ENCODE measurements at regions not wholly inside any gene's neighbourhood (a gene's known extent, or its start where the extent isn't known, plus 50 kb on each side); places are given as distances from the start of the nearest gene placed in this dataset.

DNA sequence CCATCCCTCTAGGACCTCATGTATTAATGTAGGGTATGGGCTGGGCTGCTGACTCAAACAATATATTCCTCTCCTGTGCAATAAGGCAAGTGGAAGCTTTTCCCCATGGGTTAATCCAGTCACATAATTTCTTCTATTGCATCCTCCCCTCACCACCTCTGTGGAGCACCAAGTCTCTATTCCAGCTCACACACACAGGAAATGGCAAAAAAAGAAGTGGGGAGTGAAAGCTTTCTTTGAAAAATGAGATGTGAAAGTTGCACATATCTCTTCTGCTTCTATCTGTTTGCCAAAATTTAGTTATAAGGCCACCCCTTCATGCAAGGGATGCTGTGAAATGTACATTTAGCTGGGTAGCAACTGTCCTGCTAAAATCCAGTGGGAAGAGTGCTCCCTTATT lies 121.3 kb downstream of the CDC42EP3 start:
- no peak for DNase-seq

DNA sequence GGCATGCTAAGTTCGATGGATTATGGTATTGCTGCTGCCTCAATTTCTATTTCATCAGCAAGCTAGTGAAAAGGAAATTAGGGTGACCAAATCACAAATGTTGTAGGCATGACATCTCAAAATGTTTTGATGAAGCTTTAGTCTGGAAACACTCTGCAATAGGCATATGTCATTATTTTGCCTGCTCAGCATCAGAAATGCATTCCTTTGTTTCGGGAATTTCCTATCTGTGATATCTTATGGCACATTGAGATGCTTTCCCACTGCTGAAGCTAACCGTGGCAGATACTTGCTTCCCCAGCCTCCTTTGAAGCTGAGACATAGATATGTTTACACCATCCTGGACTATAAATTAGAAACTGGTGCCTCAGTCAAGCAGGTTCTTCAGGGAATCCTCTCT lies 119.7 kb downstream of the CDC42EP3 start:
- DNase-seq: no peak

DNA sequence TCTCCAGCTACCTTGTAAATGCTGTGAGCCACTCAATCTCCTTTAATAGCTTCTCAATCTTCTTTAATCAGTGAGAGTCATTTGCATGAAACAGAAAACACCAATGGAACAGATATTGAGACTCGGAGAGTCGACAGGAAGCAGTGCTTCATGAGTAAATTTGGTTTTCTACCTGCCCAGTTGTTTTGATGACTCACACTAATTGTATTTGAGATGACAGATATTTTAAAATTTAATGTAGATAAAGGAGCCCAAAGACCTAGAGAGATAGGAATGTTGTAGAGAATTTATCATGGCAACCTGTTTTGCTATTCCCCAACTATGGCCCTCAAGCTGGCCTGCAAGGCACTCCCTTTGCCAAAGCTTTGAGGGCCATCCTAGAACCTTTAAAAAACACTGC lies 119.1 kb downstream of the CDC42EP3 start:
- no peak for DNase-seq

DNA sequence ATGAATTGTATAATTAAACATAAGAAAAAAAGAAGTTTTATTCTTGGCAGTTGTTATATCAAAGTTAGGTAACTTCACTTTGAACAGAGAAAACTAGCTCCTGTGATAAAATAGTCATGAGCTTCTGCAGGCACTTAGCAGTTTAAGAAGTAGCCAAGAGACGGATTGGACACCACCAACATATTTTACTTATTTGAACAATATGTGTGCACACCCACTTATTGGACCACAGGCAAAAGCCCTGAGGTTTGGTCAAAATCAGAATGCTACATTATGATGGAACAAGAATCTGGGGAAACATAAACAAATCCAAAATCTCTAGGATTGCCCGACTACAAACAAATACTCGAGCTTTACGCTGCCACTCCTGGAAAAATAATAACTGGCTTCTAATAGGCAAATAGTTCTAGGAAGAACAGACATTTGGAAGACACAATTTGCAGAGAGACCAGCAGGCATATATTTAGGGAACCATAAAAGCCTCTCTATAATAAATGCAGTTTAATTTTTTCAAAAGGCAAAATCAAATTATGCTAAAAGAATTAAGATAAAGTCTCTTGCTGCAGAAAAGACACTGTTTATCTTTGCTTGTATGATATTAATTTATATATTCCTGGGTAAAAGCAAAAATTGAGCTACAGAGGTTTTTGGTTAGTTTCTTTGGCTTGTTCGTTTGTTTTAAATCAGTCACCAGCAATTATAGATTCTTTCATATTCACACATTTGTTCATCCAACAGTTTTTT lies 117.9 kb downstream of the CDC42EP3 start:
- no peak for DNase-seq

DNA sequence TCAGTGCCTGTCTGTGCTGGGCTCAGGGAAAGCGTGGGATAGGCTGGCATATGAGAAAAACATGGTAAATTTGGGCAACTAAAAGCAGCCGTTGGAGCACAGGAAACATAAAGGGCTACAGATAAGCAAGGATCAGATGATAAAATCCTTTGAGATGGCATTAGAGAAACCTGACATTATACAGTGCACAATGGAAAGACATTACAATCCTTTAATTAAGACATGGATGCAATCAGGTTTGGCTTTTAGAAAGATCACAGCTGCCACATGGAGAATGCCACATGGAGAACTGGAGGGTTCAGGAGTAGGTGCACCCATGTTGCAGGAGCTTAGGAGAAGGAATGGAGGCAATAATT lies 117.3 kb downstream of the CDC42EP3 start:
- DNase-seq: peak in 1 of 2 experiments; percentile 37

DNA sequence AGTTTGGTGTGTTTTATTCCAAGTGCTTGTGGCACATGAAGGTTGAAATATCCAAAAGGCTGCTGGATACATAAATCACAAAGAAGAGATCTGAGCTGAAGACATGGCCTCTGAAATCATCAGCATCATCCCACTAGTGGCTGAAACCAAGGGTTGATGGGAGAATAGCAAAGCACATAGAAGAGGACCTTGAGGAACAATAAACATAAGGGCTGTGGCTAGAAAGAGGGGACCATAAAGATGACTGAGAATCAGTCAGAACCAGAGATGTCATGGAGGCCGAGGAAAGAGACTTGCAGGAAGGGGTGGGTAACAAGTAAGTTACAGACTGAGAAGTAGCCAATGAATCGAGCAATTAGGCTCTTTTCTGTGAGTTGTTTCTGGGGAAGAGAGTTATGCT lies 116.8 kb downstream of the CDC42EP3 start:
- no peak for DNase-seq

DNA sequence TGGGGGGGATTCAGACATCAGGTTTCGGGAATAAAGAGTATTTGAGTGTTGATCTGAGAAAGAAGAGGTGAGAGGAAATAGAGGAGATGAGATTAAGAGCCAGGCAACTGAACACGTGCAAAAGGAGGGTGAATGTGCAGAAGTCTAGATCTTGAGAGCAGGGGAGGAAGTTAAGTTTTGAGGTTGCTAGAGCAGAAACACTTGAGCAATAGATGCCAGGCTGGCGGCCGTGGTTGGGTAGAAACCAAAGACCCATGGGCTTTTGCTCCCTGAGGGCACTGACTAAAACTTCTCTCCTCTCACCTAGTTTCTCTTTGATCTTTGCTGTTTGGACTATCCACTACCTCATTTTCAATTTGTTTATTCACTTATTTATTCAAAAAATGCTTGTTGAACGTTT lies 116.0 kb downstream of the CDC42EP3 start:
- DNase-seq: no peak

DNA sequence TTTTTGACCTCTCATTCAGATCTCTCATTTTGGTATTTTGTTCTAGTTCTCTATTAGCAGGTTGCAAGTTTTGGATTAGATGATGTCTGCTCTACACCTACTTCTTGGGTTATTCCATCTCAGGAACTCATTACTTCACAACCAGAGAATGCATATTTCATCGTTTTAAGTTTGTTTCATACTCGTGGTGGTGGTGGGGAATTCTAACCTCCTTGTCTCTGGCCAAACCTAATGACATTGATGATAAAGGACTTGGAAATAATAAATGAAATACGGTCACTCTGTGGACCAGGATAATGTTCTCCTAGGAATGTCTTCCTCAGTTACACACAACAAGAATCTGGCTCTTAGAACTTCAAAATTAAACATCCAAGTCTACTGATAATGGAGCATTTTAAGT lies 115.2 kb downstream of the CDC42EP3 start:
- no peak for DNase-seq

DNA sequence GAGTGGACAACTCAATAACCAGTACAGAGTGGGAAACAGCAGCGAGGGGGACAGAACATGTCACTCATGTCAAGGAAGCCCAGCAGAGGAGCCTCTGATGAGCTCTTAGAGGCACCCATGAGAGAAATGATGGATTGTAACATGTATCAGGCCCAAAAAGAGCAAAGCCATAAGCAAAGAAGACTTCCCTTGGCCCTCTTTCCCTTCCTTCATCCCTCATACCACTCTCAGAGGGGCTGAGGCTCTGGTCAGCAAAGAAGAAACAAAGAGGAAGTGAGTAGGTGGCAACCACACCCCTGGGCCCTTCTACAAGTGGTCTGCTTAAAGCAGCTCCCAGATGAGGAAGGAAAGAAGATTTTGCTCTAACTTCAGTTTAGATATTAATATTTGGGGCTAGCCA lies 112.8 kb downstream of the CDC42EP3 start:
- DNase-seq: no peak

DNA sequence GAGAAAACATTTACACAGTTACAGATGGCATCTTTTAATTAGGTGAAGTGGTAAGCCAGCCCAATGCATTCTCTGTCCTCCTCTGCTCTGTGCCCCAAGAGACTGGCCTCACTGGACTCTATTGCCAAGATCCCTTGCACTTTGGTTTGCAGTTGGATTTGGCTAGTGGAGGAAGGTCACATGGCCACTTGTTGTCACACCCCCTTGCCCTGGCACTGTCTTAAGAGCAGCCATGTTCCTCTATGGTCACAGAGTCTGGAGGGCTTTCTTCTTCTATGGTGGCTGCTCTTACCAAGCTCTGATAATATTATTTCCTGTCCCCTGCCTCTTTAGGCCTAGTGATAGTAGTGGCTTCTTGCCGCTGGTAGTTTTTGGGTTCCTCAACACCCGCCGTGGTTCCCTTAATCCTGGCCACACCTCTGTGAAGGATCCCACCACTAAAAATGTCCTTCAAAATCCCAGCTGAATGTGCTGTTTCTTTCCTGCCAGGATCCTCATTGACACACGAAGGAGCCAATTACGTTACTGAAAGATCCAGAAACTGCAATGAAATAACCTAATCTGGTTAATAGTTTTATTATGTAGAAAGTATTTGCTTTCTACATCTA lies 111.1 kb downstream of the CDC42EP3 start:
- no peak for DNase-seq

DNA sequence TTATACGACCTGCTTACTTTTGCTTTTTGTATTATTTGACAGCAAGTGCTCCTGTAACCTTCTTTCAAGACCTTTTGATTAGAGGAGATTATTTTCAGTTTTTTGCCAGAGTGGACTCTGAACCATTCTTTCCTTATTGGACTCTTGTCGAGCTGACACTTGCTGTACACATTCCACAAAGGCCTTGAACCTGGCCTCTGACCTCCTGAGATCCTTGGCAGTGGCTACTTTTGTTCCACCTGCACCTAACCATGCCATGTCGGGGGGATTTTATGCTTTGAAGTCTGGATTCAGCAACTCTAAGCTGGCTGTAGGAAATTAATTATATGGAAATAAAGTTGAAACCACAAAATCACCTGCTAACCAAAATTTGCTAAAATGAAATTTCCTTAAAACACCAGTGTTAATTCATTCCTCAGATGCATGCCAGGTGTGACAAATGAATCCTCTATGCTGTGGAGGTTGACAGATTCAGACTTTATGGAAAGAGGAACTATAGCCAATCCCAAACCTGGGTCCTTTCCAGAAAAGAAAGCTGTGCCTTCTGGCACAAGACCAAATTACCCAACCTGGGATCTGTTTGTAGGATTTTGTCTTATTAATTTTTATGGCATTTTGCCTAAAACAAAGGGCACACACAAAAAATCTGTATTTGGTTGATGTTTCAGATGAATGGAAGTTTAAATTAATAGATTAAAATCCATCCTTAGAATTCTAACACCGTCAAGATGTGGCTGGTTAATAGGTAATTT lies 110.4 kb downstream of the CDC42EP3 start:
- DNase-seq: no peak

DNA sequence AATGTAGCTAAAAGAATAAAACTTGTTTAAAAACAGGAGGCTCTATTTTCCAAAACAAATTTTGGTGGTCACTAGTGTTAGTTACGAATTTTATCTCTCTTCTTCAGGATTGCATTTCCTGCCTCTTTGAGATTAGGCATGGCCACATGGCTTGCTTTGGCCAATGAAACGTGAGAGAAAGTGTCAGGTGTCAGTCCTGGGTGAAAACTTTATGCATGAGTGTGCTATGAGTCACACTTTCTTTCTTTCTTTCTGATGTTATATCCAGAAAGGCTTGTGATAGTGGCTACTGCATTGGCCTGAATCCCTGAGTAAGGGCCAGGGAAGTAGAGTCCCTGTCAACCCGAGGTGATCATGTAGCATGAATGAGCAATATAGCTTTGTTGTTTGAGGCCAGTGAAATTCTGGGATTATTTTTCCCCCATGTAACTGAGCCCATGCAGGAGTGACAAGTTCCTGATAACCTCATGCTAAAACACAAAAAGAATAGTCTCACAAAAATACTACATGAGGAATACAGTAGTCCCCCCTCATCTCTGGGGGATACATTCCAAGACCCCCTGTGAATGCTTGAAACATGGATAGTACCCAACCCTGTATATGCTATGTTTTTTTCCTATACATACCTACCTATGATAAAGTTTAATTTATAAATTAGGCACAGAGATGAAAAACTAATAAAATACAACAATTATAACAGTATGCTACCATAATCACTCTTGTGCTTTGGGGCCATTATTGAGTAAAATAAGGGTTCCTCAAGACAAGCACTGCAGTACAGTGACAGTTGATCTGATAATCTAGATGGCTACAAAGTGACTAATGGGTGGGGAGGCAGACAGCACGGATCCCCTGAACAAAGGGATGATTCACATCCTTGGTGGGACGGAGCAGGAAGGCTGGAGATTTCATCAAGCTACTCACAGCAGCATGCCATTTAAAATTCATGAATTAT lies 109.5 kb downstream of the CDC42EP3 start:
- DNase-seq: no peak

DNA sequence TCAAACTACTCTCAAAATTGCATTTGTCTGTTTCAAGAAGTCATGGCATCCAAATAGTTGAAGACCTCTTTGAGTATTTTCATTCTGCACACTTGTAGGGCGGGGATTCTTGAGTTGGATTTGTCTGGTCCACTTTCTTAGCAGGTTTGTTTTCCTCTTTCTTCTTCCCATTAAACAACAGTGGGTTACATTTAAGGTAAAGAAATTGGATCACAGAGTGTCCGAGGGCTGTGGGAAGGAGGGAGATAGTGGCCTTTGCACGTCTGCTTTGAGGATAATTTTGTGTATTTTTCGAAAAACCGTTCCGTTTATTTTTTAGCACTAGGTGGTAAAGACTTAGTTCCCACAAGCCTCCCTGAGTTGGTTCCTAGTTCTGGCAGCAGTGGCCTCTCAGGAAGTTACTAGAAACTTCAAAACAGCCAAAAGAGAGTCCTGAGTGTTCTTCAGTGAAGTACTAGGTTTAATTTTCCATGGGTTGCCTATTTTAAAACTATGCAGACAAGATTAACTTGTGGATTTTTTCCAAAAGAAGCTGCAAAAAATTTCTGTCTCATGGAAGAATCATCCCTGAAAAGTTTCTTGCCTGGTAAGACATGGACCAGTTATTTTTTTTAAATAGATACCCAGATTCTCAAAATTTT lies 107.9 kb downstream of the CDC42EP3 start:
- no peak for DNase-seq

DNA sequence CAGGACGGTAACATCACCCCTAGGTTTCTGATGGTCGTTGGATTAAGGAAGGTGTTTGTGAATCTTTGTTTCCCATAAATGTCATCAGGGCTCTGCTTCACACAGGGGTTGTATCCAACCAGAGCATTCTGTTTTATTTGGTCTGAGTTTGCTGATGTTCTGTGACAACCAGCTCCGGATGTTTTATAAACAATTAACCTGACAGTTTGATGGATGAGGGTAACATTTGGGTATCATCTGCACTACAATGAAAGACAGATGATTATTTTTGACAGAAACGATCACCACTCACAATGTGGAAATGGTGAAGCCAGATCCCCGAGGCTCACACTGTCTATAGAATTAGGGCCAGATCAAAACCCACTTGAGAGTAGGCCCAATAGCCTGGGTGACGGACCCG lies 107.1 kb downstream of the CDC42EP3 start:
- DNase-seq: no peak

DNA sequence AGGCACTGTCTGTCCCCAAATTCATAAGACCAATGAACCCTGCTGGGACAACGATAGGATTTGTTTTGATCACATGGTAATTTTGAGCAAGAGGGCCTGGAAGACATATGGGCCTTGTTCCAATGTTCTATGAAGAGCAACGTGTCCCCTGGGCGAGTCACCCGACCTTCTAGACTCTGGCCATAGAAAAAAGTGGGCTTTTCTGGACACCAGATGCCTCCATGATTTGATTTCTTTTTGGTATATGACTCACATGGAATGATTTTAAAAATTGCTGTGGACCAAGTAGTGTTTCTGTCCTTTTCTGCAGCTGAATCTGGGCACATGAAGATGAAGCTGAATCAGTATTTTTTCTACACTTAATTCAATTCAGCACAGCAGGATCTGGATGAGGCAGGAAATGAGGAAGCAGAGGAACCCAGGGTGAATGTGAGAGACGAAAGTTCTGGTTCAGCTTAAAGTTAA lies 104.9 kb downstream of the CDC42EP3 start:
- DNase-seq: no peak

DNA sequence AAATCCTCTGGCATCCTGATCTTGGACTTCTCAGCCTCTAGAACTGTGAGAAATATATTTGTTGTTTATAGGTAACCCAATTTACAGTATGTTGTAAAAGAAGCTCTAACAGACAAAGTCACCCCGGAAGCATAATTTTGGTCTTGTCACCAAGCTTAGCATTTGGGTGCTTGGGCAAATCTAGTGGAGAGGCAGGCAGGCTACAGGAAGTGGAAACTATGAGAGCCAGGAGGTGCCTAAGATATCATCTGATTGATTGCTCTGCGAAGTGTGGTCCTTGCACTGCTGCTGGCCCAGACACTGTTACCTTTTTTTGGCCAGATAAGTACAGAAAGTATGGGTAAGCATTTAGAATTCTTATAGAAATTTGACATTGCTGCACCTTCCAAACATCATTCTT lies 102.9 kb downstream of the CDC42EP3 start:
- DNase-seq: no peak

DNA sequence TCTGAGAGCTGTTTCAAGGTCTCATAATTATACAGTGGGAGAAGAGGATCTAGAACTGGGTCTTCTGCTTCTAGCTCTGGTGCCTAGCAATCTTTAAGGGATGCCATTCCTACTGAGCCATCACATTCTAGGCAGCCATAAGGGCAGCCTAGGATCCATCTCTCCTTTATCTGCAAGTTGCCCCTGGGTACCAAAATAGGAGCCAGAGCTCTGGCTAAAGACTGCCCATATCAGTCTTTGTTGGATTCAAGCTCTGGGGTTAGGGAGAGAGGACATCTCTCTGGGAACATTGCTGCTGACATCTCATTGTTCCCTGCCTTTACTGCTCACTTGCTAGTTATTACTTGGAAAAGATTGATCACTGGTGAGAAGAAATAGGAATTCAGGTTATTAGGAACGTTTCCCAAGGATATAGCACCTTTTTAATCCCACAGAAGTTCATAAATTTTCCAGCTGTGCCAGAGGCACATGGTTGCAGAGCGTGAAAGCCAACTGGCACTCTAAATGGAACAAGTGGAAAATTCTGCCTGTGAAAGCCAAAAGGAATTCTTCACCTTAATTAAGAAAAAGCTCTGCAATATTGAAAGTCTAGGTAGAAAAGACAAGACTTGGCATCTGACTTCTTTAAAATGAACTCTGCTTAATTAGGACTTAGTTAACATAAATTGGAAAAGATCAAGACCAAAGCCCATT lies 102.2 kb downstream of the CDC42EP3 start:
- DNase-seq: no peak

DNA sequence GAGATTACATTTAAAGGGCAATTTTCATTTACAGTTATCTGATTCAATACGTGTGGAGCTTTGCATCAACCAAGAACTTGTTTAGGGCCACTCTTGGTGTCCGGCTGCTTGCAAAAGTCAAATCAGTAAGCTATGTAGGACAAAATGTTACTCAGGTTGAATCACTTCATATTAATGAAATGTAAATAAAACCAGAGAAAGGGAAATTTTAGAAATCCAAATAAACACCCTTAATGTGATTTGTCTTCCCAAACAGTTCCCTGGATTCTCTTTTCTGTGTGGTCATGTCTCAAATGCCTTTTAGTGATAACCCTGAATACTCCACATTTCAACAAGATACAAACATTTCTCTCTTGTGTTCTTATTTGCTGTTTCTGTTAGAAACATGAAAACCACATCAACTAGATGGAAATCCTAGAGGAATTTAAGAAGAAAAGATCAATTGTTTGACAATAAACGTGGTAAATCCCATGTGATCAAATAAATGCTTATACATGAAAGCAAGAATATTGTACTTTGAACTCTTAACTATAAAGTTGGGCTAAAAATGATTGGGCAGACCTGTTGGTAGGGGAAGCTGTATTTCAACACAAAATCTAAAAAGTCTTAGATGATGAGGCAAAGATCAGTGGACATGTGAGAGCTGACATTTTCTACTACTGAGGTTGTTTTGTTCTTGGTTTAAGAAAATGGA lies 101.3 kb downstream of the CDC42EP3 start:
- DNase-seq: no peak

DNA sequence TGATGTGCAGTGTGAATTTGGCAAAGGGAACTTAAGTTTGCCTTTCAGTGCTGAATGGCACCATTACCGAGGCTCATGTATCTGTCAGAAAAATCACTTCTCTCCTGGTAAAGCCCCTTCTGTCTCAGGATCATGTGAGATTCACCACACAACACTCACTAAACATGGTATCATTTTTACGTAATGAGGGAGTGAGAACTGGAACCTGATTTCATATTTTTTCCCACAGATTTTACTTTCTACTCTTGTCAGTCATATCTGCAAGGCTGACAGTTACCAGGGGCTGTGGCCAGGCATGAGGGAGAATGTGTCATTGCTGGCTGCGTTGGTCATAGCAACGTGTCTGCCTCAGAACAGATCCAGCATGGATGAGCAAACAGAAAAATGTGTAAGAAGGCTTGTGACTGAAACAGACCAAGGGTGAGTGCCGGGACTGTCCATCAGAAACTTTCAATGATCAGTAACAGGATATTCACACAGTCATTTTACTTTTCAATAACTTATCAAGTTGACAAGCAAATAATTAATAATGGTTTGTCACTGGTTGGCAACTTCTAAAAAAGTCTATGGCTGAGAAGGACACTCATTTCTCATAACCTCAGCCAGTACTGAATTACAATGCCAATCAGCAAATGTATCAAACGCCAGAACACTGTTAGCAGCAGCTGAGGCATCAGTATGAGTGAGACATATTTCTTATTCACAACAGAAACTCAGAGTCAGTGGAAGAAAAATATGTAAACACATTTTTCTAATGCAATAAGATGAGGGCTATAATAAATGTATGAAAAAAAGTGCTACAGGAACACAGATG lies 100.5 kb downstream of the CDC42EP3 start:
- no peak for DNase-seq

DNA sequence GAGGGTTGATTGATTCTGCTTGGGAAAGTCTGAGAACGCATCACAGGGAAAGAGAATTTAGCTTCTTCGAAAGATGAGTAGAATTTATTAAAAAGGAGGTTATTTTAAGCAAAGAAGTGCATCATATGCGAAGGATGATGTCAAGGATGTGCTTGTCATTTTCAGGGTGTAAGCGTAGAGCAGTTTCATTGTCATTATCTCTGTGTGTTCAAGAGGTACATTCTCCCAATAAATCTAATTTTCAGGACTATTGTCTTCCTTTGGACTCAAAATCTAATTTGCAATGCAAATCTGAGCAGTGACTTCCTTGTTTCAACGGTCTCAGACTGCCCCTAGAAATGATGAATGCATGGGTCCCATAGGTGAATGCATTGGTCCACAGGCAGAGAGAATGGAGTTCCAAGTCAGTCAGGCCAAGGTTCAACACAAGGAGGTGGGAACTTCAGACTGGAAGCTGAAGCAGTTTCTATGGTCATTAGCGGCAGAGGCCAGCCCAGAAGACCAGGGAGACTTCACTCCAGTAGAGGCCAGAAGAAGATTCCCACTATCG lies 99.8 kb downstream of the CDC42EP3 start:
- DNase-seq: no peak

Measured in NCI-H524 (cell line).